ENCODE measurements at regions not wholly inside any gene's neighbourhood (a gene's known extent, or its start where the extent isn't known, plus 50 kb on each side); places are given as distances from the start of the nearest gene placed in this dataset.

DNA sequence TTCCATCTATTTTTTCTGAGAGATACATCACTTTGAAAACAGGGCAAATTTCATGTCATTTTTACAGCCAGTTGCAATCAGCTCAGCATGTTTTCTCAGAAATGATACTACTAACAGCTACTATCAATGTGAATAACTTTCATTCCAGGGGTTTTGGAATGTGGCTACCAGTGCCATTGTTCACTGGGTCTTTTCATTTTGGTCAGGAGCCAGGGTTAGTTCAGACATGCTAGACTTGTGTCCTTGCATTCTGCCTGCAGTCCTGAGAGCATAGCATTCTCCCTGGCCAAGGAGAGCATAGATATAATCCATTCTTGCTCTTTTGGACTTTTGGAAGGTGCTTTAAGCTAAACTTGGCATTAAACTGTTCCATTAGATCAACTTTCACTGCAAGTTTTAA, 160.9 kb upstream of the NEBL start:
- TF ChIP-seq POLR2AphosphoS5 (IDR thresholded peaks at IDR 0.05; ENCODE audit: low read depth, low read length) (no peak), POU2F2 (IDR thresholded peaks at IDR 0.05; ENCODE audit: low read depth, low read length) (no peak), SPI1 (IDR thresholded peaks at IDR 0.05; ENCODE audit: low read depth, low read length) (no peak), TAF1 (IDR thresholded peaks at IDR 0.05; ENCODE audit: low read depth, low read length) (no peak), PAX5 (IDR thresholded peaks at IDR 0.05; ENCODE audit: insufficient read depth, low read length, severe bottlenecking) (no peak), POLR2A (IDR thresholded peaks at IDR 0.05; ENCODE audit: low read depth, low read length) (no peak)
- DNase-seq (ENCODE audit: insufficient read length, low spot score) (no peak), FAIRE-seq (no peak)

DNA sequence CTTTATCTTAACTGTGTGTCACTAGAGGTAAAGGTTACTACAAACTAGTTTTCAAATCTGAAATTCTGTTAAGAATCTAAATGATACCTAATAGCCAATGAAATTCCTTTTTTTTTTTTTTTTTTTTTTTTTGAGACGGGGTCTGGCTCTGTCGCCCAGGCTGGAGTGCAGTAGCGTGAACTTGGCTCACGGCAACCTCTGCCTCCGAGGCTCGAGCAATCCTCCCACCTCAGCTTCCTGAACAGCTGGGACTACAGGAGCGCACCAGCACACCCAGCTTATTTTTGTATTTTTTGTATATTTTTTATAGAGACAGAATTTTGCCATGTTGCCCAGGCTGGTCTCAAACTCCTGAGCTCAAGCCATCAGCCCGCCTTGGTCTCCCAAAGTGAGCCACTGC, 160.3 kb upstream of the NEBL start:
- FAIRE-seq (no peak), DNase-seq (ENCODE audit: insufficient read length, low spot score) (no peak)
- TF ChIP-seq POU2F2 (IDR thresholded peaks at IDR 0.05; ENCODE audit: low read depth, low read length), result no peak
- no peak for TF ChIP-seq SPI1 (IDR thresholded peaks at IDR 0.05; ENCODE audit: low read depth, low read length)
- TF ChIP-seq POLR2A (IDR thresholded peaks at IDR 0.05; ENCODE audit: low read depth, low read length), result no peak
- no peak for TF ChIP-seq PAX5 (IDR thresholded peaks at IDR 0.05; ENCODE audit: insufficient read depth, low read length, severe bottlenecking)
- no peak for TF ChIP-seq TAF1 (IDR thresholded peaks at IDR 0.05; ENCODE audit: low read depth, low read length)
- no peak for TF ChIP-seq POLR2AphosphoS5 (IDR thresholded peaks at IDR 0.05; ENCODE audit: low read depth, low read length)

DNA sequence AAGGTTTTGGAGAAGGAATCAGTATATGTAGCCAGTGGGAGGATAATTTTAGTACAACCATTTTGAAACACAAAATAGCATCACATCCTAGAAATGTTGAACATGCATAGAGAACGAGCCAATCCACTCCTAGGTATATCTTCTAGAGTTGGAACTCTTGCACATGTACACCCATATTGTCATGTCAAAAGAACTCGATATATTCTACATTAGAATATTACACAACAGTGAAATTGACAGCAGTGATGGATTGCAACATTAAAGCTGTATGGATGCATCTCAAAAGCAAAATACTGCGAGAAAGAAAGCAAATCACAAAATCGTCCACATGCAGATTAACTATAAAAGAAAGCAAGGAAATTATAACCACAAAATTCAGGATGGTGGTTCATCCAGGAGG, 159.3 kb upstream of the NEBL start:
- FAIRE-seq (no peak), DNase-seq (ENCODE audit: insufficient read length, low spot score) (no peak)
- TF ChIP-seq PAX5 (IDR thresholded peaks at IDR 0.05; ENCODE audit: insufficient read depth, low read length, severe bottlenecking), result no peak
- no peak for TF ChIP-seq SPI1 (IDR thresholded peaks at IDR 0.05; ENCODE audit: low read depth, low read length)
- no peak for TF ChIP-seq POLR2AphosphoS5 (IDR thresholded peaks at IDR 0.05; ENCODE audit: low read depth, low read length)
- no peak for TF ChIP-seq TAF1 (IDR thresholded peaks at IDR 0.05; ENCODE audit: low read depth, low read length)
- no peak for TF ChIP-seq POLR2A (IDR thresholded peaks at IDR 0.05; ENCODE audit: low read depth, low read length)
- no peak for TF ChIP-seq POU2F2 (IDR thresholded peaks at IDR 0.05; ENCODE audit: low read depth, low read length)

DNA sequence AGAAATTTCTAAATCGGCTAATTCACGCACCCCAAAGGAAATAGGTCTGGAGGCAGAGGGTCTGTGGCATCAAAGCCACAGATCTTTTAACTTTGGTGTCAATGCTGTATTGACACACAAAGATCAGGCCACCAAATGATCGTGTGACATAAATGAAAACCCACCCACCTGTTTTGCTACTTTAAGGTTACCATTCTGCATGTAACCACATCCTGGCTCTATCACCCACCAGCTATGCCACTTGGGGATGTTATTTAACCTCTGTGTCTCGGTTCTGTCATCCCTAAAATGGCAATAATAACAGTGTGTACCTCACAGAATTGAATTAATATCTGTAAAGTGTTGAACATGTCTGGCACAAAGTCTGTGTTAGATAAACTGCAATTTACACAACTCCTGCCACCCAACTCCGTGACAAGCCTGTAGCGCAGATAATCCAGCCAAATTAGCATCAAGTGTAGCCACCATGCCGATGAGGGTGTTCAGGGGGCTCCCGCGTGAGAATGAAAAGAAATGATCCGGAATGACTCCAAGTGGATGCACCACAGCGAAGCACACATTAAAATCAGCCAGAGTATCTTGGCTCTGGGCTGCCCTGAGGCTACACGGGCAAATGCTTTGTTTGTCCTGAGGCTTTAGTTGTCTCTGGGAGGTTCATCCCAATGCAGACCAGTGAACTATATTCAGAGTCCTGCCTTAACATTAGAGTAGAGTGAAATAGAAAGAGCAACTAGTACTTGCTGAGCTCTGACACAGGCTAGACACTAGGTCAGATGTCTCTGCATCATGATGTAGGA, 158.4 kb upstream of the NEBL start:
- DNase-seq (ENCODE audit: insufficient read length, low spot score), result no peak
- FAIRE-seq, result no peak
- TF ChIP-seq POU2F2 (IDR thresholded peaks at IDR 0.05; ENCODE audit: low read depth, low read length), result no peak
- TF ChIP-seq POLR2A (IDR thresholded peaks at IDR 0.05; ENCODE audit: low read depth, low read length), result no peak
- no peak for TF ChIP-seq SPI1 (IDR thresholded peaks at IDR 0.05; ENCODE audit: low read depth, low read length)
- TF ChIP-seq POLR2AphosphoS5 (IDR thresholded peaks at IDR 0.05; ENCODE audit: low read depth, low read length), result no peak
- TF ChIP-seq PAX5 (IDR thresholded peaks at IDR 0.05; ENCODE audit: insufficient read depth, low read length, severe bottlenecking), result no peak
- TF ChIP-seq TAF1 (IDR thresholded peaks at IDR 0.05; ENCODE audit: low read depth, low read length), result no peak

DNA sequence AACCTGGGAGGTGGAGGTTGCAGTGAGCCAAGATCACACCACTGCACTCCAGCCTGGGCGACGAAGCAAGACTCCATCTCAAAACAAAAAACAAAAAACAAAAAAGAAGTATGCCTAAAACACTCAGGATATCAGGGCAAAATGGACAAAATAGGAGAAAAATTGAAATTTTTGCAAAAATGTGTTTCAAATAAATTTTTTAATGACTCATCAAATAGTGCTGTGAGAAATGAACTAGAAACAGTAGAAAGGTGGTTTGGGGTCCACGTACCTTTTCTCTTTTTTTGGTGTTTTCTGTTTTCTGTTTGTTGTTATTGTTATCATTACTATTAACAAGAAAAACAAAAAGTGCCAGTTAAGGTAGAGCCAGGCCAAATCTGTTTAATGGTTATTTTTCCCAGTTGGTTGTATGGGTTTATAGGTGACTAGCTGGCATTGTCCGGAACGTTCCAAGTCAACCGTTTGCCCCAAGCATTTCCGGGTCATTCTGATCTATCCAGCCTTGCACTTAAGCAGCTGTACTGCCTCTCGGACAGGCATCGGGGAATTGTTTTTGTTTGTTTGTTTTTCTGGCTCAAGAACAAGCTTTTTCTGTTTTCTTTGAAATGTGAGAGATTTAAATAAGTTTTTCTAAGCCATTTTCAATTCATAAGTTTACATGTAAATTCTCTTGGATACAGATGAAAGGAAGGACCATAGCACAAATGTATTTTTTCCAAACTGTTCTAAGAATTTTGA, 157.0 kb upstream of the NEBL start:
- FAIRE-seq, result no peak
- TF ChIP-seq TAF1 (IDR thresholded peaks at IDR 0.05; ENCODE audit: low read depth, low read length) (no peak), POLR2AphosphoS5 (IDR thresholded peaks at IDR 0.05; ENCODE audit: low read depth, low read length) (no peak), SPI1 (IDR thresholded peaks at IDR 0.05; ENCODE audit: low read depth, low read length) (no peak), PAX5 (IDR thresholded peaks at IDR 0.05; ENCODE audit: insufficient read depth, low read length, severe bottlenecking) (no peak), POU2F2 (IDR thresholded peaks at IDR 0.05; ENCODE audit: low read depth, low read length) (no peak), POLR2A (IDR thresholded peaks at IDR 0.05; ENCODE audit: low read depth, low read length) (no peak)
- no peak for DNase-seq (ENCODE audit: insufficient read length, low spot score)

DNA sequence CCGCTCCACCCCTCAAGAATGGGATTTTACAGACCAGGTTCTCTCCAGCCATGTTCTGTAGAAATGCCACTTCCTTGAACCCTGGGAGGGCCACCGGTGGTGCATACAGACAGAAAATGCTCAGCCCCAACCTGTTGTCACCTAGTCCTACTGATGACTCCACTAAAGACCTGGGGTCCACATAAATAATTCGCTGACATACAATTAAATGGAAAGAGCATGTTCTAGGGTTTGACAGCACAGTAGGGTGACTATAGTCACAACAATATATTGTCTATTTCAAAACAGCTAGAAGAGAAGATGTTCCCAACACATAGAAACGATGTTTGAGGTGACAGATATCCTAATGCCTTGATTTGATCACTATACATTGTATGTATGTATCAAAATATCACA, 155.6 kb upstream of the NEBL start:
- TF ChIP-seq TAF1 (IDR thresholded peaks at IDR 0.05; ENCODE audit: low read depth, low read length), result no peak
- TF ChIP-seq POLR2AphosphoS5 (IDR thresholded peaks at IDR 0.05; ENCODE audit: low read depth, low read length), result no peak
- no peak for TF ChIP-seq POLR2A (IDR thresholded peaks at IDR 0.05; ENCODE audit: low read depth, low read length)
- TF ChIP-seq SPI1 (IDR thresholded peaks at IDR 0.05; ENCODE audit: low read depth, low read length), result no peak
- no peak for TF ChIP-seq POU2F2 (IDR thresholded peaks at IDR 0.05; ENCODE audit: low read depth, low read length)
- TF ChIP-seq PAX5 (IDR thresholded peaks at IDR 0.05; ENCODE audit: insufficient read depth, low read length, severe bottlenecking), result no peak
- DNase-seq (ENCODE audit: insufficient read length, low spot score), result no peak
- FAIRE-seq, result no peak

DNA sequence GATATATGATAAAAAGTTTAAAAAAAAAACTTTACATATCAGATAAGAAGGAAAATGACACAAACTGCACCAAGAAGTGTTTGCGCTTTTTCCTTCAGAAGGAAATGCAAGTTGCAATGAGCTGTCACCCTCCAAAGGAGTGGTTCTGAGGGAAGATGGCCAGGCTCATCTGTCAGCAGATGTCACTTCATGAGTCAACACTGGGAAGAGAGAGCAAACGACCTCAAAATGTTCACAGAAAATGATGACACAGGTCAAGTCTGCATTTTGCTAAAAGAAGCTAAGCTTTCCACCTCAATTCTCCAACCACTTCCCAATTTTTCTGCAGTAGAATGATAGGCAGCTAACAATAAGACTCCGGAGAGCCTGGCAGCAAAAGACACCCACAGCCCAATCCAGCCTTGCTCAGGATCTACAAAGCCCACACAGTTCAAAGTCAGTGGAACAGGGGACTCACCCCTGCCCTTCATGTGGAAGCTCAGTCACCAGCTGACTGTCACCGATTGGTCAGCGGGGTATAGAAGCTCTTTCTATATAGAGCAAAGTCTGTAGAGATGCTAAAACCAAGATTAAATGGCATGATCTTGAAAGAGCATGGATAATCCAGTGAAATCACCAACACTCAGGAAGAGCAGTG, 155.1 kb upstream of the NEBL start:
- no peak for FAIRE-seq
- TF ChIP-seq POLR2AphosphoS5 (IDR thresholded peaks at IDR 0.05; ENCODE audit: low read depth, low read length) (no peak), POLR2A (IDR thresholded peaks at IDR 0.05; ENCODE audit: low read depth, low read length) (no peak), PAX5 (IDR thresholded peaks at IDR 0.05; ENCODE audit: insufficient read depth, low read length, severe bottlenecking) (no peak), POU2F2 (IDR thresholded peaks at IDR 0.05; ENCODE audit: low read depth, low read length) (no peak), TAF1 (IDR thresholded peaks at IDR 0.05; ENCODE audit: low read depth, low read length) (no peak), SPI1 (IDR thresholded peaks at IDR 0.05; ENCODE audit: low read depth, low read length) (no peak)

DNA sequence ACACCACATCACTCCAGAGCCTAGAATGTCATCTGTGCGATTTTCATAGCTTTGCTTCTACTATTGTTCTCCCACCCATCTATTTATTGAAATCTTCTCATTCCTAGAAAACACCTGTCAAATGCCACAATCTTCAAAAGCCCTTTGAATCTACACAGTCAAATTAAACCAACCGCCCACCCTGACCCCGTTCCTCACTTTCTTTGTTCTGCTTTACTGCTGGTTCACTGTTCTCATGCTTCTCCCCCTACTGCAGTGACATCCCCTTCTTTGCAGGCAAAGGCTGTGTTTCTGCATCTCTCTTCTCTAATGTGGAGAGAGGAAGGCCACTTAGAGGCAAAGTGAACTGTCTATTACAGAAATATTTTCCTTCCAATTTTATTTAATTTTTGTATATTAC, 152.4 kb upstream of the NEBL start:
- TF ChIP-seq POLR2A (IDR thresholded peaks at IDR 0.05; ENCODE audit: low read depth, low read length), result no peak
- TF ChIP-seq PAX5 (IDR thresholded peaks at IDR 0.05; ENCODE audit: insufficient read depth, low read length, severe bottlenecking), result no peak
- no peak for TF ChIP-seq TAF1 (IDR thresholded peaks at IDR 0.05; ENCODE audit: low read depth, low read length)
- no peak for TF ChIP-seq SPI1 (IDR thresholded peaks at IDR 0.05; ENCODE audit: low read depth, low read length)
- TF ChIP-seq POU2F2 (IDR thresholded peaks at IDR 0.05; ENCODE audit: low read depth, low read length), result no peak
- TF ChIP-seq POLR2AphosphoS5 (IDR thresholded peaks at IDR 0.05; ENCODE audit: low read depth, low read length), result no peak
- no peak for FAIRE-seq
- no peak for DNase-seq (ENCODE audit: insufficient read length, low spot score)

More for the DNA sequence above, 155.1 kb upstream of the NEBL start:
- no peak for DNase-seq (ENCODE audit: insufficient read length, low spot score)

DNA sequence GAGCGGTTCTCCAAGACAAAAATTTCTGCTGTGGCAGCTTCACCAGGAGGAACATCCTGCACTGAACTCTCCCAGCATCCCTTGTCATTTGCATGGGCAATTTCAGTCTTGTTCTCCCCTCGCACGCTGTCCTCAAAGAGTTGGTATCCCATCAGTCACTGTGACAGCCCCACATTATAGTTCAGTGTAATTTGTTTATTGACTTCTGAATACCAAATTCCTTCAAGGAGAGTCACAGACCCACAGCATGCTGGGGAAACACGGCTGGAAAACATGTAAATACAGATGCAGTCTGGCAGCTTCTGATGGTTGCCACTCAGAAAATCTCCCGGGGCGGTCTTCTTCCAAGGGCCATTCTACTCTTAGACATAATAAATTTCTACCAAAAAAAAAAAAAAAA, 151.0 kb upstream of the NEBL start:
- no peak for FAIRE-seq
- DNase-seq (ENCODE audit: insufficient read length, low spot score), result no peak
- TF ChIP-seq POLR2AphosphoS5 (IDR thresholded peaks at IDR 0.05; ENCODE audit: low read depth, low read length) (no peak), PAX5 (IDR thresholded peaks at IDR 0.05; ENCODE audit: insufficient read depth, low read length, severe bottlenecking) (no peak), POLR2A (IDR thresholded peaks at IDR 0.05; ENCODE audit: low read depth, low read length) (no peak), POU2F2 (IDR thresholded peaks at IDR 0.05; ENCODE audit: low read depth, low read length) (no peak), SPI1 (IDR thresholded peaks at IDR 0.05; ENCODE audit: low read depth, low read length) (no peak), TAF1 (IDR thresholded peaks at IDR 0.05; ENCODE audit: low read depth, low read length) (no peak)

Data from GM12891 (cell line).